ENCODE measurements at regions not wholly inside any gene's neighbourhood (a gene's known extent, or its start where the extent isn't known, plus 50 kb on each side); places are given as distances from the start of the nearest gene placed in this dataset.

GRCh38 chr3:153631664-153632063 is 469.6 kb downstream of the RAP2B start:
- no peaks in the 10 kb centered on the region for H4K20me1 ChIP-seq (ENCODE audit: control insufficient read depth, extremely low read depth, insufficient read depth, low read length)
- no peak overlapping the region for H3K4me3 ChIP-seq (replicated peaks in 1 of 4; ENCODE audit: control extremely low read depth in 1 of 4, insufficient read depth in 1 of 4, low read depth in 3 of 4, low read length in 4 of 4)
- no peaks in the 10 kb centered on the region for H3K4me1 ChIP-seq (ENCODE audit: control insufficient read depth, extremely low read depth, insufficient read depth, low read length)
- H3K36me3 ChIP-seq (ENCODE audit: control insufficient read depth, insufficient read depth, low read length), result no peaks in the 10 kb centered on the region
- no peak for TF ChIP-seq CTCF (conservative IDR thresholded peaks at IDR 0.05 in 1 of 2, IDR thresholded peaks at IDR 0.05 in 1 of 2; ENCODE audit: low read depth in 1 of 2, low read length in 2 of 2)
- TF ChIP-seq EZH2 (IDR thresholded peaks at IDR 0.05; ENCODE audit: low read length, missing control alignments), result no peak
- no peaks in the 10 kb centered on the region for H3K27me3 ChIP-seq (ENCODE audit: control insufficient read depth, insufficient read depth, low read length)
- no peaks in the 10 kb centered on the region for H3K79me2 ChIP-seq (ENCODE audit: control insufficient read depth, insufficient read depth, low read length)
- DNase-seq (ENCODE audit: low read depth in 2 of 2), result no peak
- no peak overlapping the region for H3K27ac ChIP-seq (ENCODE audit: insufficient read depth, low read length)
- H3K4me2 ChIP-seq (ENCODE audit: extremely low read depth, insufficient read depth, low read length), result no peak overlapping the region
- H3K9ac ChIP-seq (ENCODE audit: insufficient read depth, low read length), result no peak overlapping the region
- H3K9me3 ChIP-seq (ENCODE audit: control insufficient read depth, insufficient read depth, low read depth, low read length), result no peaks in the 10 kb centered on the region
- H2AFZ ChIP-seq (ENCODE audit: low read length), result no peak overlapping the region

GRCh38 chr3:153633407-153633806 is 471.4 kb downstream of the RAP2B start:
- DNase-seq (ENCODE audit: low read depth in 2 of 2), result no peak
- no peaks in the 10 kb centered on the region for H3K27me3 ChIP-seq (ENCODE audit: control insufficient read depth, insufficient read depth, low read length)

GRCh38 chr3:153634683-153635082 is 472.7 kb downstream of the RAP2B start:
- no peaks in the 10 kb centered on the region for H3K9me3 ChIP-seq (ENCODE audit: control insufficient read depth, insufficient read depth, low read depth, low read length)
- H3K9ac ChIP-seq (ENCODE audit: insufficient read depth, low read length), result no peak overlapping the region
- no peaks in the 10 kb centered on the region for H3K36me3 ChIP-seq (ENCODE audit: control insufficient read depth, insufficient read depth, low read length)
- H3K79me2 ChIP-seq (ENCODE audit: control insufficient read depth, insufficient read depth, low read length), result no peaks in the 10 kb centered on the region
- TF ChIP-seq CTCF (conservative IDR thresholded peaks at IDR 0.05 in 1 of 2, IDR thresholded peaks at IDR 0.05 in 1 of 2; ENCODE audit: low read depth in 1 of 2, low read length in 2 of 2), result no peak
- no peak for TF ChIP-seq EZH2 (IDR thresholded peaks at IDR 0.05; ENCODE audit: low read length, missing control alignments)
- H3K4me1 ChIP-seq (ENCODE audit: control insufficient read depth, extremely low read depth, insufficient read depth, low read length), result no peaks in the 10 kb centered on the region
- H3K4me3 ChIP-seq (replicated peaks in 1 of 4; ENCODE audit: control extremely low read depth in 1 of 4, insufficient read depth in 1 of 4, low read depth in 3 of 4, low read length in 4 of 4), result no peak overlapping the region
- H2AFZ ChIP-seq (ENCODE audit: low read length), result no peak overlapping the region
- no peak overlapping the region for H3K4me2 ChIP-seq (ENCODE audit: extremely low read depth, insufficient read depth, low read length)
- no peaks in the 10 kb centered on the region for H4K20me1 ChIP-seq (ENCODE audit: control insufficient read depth, extremely low read depth, insufficient read depth, low read length)
- no peak overlapping the region for H3K27ac ChIP-seq (ENCODE audit: insufficient read depth, low read length)
- no peaks in the 10 kb centered on the region for H3K27me3 ChIP-seq (ENCODE audit: control insufficient read depth, insufficient read depth, low read length)
- no peak for DNase-seq (ENCODE audit: low read depth in 2 of 2)

More at GRCh38 chr3:153633407-153633806, 471.4 kb downstream of the RAP2B start:
- Histone ChIP-seq H3K4me2 (ENCODE audit: extremely low read depth, insufficient read depth, low read length) (no peak overlapping the region), H3K27ac (ENCODE audit: insufficient read depth, low read length) (no peak overlapping the region), H2AFZ (ENCODE audit: low read length) (no peak overlapping the region), H3K9me3 (ENCODE audit: control insufficient read depth, insufficient read depth, low read depth, low read length) (no peaks in the 10 kb centered on the region), H4K20me1 (ENCODE audit: control insufficient read depth, extremely low read depth, insufficient read depth, low read length) (no peaks in the 10 kb centered on the region), H3K4me3 (replicated peaks in 1 of 4; ENCODE audit: control extremely low read depth in 1 of 4, insufficient read depth in 1 of 4, low read depth in 3 of 4, low read length in 4 of 4) (no peak overlapping the region), H3K36me3 (ENCODE audit: control insufficient read depth, insufficient read depth, low read length) (no peaks in the 10 kb centered on the region), H3K79me2 (ENCODE audit: control insufficient read depth, insufficient read depth, low read length) (no peaks in the 10 kb centered on the region), H3K4me1 (ENCODE audit: control insufficient read depth, extremely low read depth, insufficient read depth, low read length) (no peaks in the 10 kb centered on the region), H3K9ac (ENCODE audit: insufficient read depth, low read length) (no peak overlapping the region)
- no peak for TF ChIP-seq CTCF (conservative IDR thresholded peaks at IDR 0.05 in 1 of 2, IDR thresholded peaks at IDR 0.05 in 1 of 2; ENCODE audit: low read depth in 1 of 2, low read length in 2 of 2)
- TF ChIP-seq EZH2 (IDR thresholded peaks at IDR 0.05; ENCODE audit: low read length, missing control alignments), result no peak

Data from fibroblast of lung (primary cell).